ENCODE measurements at regions not wholly inside any gene's neighbourhood (a gene's known extent, or its start where the extent isn't known, plus 50 kb on each side); places are given as distances from the start of the nearest gene placed in this dataset.
A peak's percentile ranks its signal among the peaks of the same experiment; 100 is the strongest.
"Not testable (repeated sequence)": the region's sequence is repeated elsewhere in the genome, so short reads cannot be mapped to it uniquely, and the experiment has no call there.

GRCh38 chr7:29651477-29651876 is 87.8 kb downstream of the PRR15 start:
- no peak for DNase-seq

GRCh38 chr7:29652556-29652955 is 88.9 kb downstream of the PRR15 start:
- no peak for DNase-seq

GRCh38 chr7:29654340-29654739 is 90.7 kb downstream of the PRR15 start:
- not testable (repeated sequence) for DNase-seq

- DNase-seq = no peak
Measured at GRCh38 chr7:29657288-29657687, 93.7 kb downstream of the PRR15 start.

- DNase-seq = no peak
Measured at GRCh38 chr7:29657856-29658255, 94.2 kb downstream of the PRR15 start.

GRCh38 chr7:29659213-29659612 is 95.6 kb downstream of the PRR15 start:
- not testable (repeated sequence) for DNase-seq

GRCh38 chr7:29662899-29663298 is 99.3 kb downstream of the PRR15 start:
- DNase-seq = not testable (repeated sequence)

GRCh38 chr7:29664999-29665398 is 101.4 kb downstream of the PRR15 start:
- not testable (repeated sequence) for DNase-seq

GRCh38 chr7:29667096-29667669 is 103.5 kb downstream of the PRR15 start:
- DNase-seq = not testable (repeated sequence)

GRCh38 chr7:29671286-29671685 is 107.7 kb downstream of the PRR15 start:
- not testable (repeated sequence) for DNase-seq

- DNase-seq = not testable (repeated sequence)
Measured at GRCh38 chr7:29673635-29674034, 110.0 kb downstream of the PRR15 start.

GRCh38 chr7:29674626-29675025 is 111.0 kb downstream of the PRR15 start:
- not testable (repeated sequence) for DNase-seq

- DNase-seq = not testable (repeated sequence)
Measured at GRCh38 chr7:29677254-29677653, 113.6 kb downstream of the PRR15 start.

GRCh38 chr7:29679963-29680362 is 116.3 kb downstream of the PRR15 start:
- DNase-seq = not testable (repeated sequence)

- DNase-seq = not testable (repeated sequence)
Measured at GRCh38 chr7:29680601-29681000, 117.0 kb downstream of the PRR15 start.

- DNase-seq = peak; percentile 41
Measured at GRCh38 chr7:29684151-29684786, 120.6 kb downstream of the PRR15 start.

- peak; percentile 48 for DNase-seq
Measured at GRCh38 chr7:29684787-29685650, 121.3 kb upstream of the WIPF3 start.

GRCh38 chr7:29685651-29686271 is 120.5 kb upstream of the WIPF3 start:
- not testable (repeated sequence) for DNase-seq

GRCh38 chr7:29690510-29690909 is 115.8 kb upstream of the WIPF3 start:
- DNase-seq = not testable (repeated sequence)

GRCh38 chr7:29696402-29696801 is 109.9 kb upstream of the WIPF3 start:
- not testable (repeated sequence) for DNase-seq

GRCh38 chr7:29699723-29700122 is 106.6 kb upstream of the WIPF3 start:
- DNase-seq = not testable (repeated sequence)

- DNase-seq = not testable (repeated sequence)
Measured at GRCh38 chr7:29701540-29701939, 104.8 kb upstream of the WIPF3 start.

- DNase-seq = not testable (repeated sequence)
Measured at GRCh38 chr7:29703830-29704229, 102.5 kb upstream of the WIPF3 start.
